ENCODE measurements at regions not wholly inside any gene's neighbourhood (a gene's known extent, or its start where the extent isn't known, plus 50 kb on each side); places are given as distances from the start of the nearest gene placed in this dataset.
"Not testable (repeated sequence)": the region's sequence is repeated elsewhere in the genome, so short reads cannot be mapped to it uniquely, and the experiment has no call there.

GRCh38 chr2:240384711-240385450 lies 50.6 kb upstream of the GPC1 start:
- H4K20me1 ChIP-seq (ENCODE audit: insufficient read depth, low read length) = no peaks in the 10 kb centered on the region; the same call in none of the 2 replicates
- H3K9me3 ChIP-seq (ENCODE audit: insufficient read depth, low read length, severe bottlenecking) = no peaks in the 10 kb centered on the region
- no peak overlapping the region for H2AFZ ChIP-seq (ENCODE audit: low read depth, low read length)
- peaks cover 4% of the 10 kb centered on the region for H3K4me1 ChIP-seq (ENCODE audit: insufficient read depth, low read length)
- ATAC-seq (ENCODE audit: insufficient read depth, low read depth) (0 out of 3 replicates have a peak, but pooled peaks have one; percentile 26), DNase-seq (no peak)
- H3K27me3 ChIP-seq (ENCODE audit: insufficient read depth, low read length, poor library complexity) = no peaks in the 10 kb centered on the region
- no peak overlapping the region for H3K4me2 ChIP-seq (ENCODE audit: insufficient read depth, low read length)
- H3K27ac ChIP-seq (ENCODE audit: low read length) = no peak overlapping the region
- no peaks in the 10 kb centered on the region for H3K36me3 ChIP-seq (ENCODE audit: insufficient read depth, low read length)
- H3K79me2 ChIP-seq (ENCODE audit: insufficient read depth, low read length) = no peaks in the 10 kb centered on the region
- no peak overlapping the region for H3K4me3 ChIP-seq (ENCODE audit: low read depth in 1 of 2, low read length in 2 of 2)
- H3K9ac ChIP-seq (ENCODE audit: low read depth, low read length) = no peak overlapping the region
- TF ChIP-seq CTCF (IDR thresholded peaks at IDR 0.05; ENCODE audit: borderline replicate concordance, extremely low read depth, low read length, poor library complexity, severe bottlenecking) (no peak), EZH2 (IDR thresholded peaks at IDR 0.05; ENCODE audit: borderline replicate concordance, low read depth, low read length, severe bottlenecking) (no peak)

- not testable (repeated sequence) for ATAC-seq (ENCODE audit: insufficient read depth, low read depth); H3K36me3 ChIP-seq (ENCODE audit: insufficient read depth, low read length)
Observed at GRCh38 chr2:240385451-240386161, 49.9 kb upstream of the GPC1 start.

More at GRCh38 chr2:240385451-240386161, 49.9 kb upstream of the GPC1 start:
- H2AFZ ChIP-seq (ENCODE audit: low read depth, low read length); H3K9ac ChIP-seq (ENCODE audit: low read depth, low read length); H3K79me2 ChIP-seq (ENCODE audit: insufficient read depth, low read length); H3K9me3 ChIP-seq (ENCODE audit: insufficient read depth, low read length, severe bottlenecking); H3K27me3 ChIP-seq (ENCODE audit: insufficient read depth, low read length, poor library complexity); H3K4me3 ChIP-seq (ENCODE audit: low read depth in 1 of 2, low read length in 2 of 2); DNase-seq; H3K27ac ChIP-seq (ENCODE audit: low read length); H3K4me2 ChIP-seq (ENCODE audit: insufficient read depth, low read length); H4K20me1 ChIP-seq (ENCODE audit: insufficient read depth, low read length): not testable (repeated sequence)
- peaks cover 11% of the 10 kb centered on the region for H3K4me1 ChIP-seq (ENCODE audit: insufficient read depth, low read length)
